GM12864 (cell line): ENCODE measurements at regions not wholly inside any gene's neighbourhood (a gene's known extent, or its start where the extent isn't known, plus 50 kb on each side); places are given as distances from the start of the nearest gene placed in this dataset.

Source experiments
- DNase-seq: peaks from one replicate; pipeline ENCODE4 v3.0.0-alpha.2; 2011; ENCODE audit warnings: low read depth
- H3K4me3 ChIP-seq: 2 replicates; pipeline ENCODE4 v1.5.1; 2011; ENCODE audit warnings: mild to moderate bottlenecking, low read depth, low read length, control low read depth
- TF ChIP-seq, protein P1 (sequence below): IDR thresholded peaks from 2 replicates; pipeline ENCODE4 v1.5.1; 2011; ENCODE audit warnings: low read depth, mild to moderate bottlenecking, moderate library complexity, low read length, control low read depth, inconsistent platforms; ENCODE audit errors: missing control alignments

DNA sequence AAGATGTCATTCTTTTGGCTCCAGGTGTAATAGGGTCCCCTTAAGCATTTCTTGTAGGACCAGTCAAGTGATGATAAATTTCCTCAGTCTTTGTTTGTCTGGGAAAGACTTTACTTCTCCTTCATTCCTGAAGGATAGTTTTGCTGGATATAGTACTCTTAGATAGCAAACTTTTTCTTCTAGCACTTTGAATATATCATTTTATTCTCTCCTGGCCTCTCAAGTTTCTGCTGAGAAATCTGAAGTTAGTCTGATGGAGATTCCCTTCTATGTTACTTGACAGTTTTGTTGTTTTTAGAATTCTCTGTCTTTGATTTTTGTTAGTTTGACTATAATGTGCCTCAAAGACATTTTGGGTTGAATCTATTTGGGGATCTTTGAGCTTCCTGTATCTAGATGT is 181.2 kb upstream of the HES1 start:
- TF ChIP-seq, protein P1, sequence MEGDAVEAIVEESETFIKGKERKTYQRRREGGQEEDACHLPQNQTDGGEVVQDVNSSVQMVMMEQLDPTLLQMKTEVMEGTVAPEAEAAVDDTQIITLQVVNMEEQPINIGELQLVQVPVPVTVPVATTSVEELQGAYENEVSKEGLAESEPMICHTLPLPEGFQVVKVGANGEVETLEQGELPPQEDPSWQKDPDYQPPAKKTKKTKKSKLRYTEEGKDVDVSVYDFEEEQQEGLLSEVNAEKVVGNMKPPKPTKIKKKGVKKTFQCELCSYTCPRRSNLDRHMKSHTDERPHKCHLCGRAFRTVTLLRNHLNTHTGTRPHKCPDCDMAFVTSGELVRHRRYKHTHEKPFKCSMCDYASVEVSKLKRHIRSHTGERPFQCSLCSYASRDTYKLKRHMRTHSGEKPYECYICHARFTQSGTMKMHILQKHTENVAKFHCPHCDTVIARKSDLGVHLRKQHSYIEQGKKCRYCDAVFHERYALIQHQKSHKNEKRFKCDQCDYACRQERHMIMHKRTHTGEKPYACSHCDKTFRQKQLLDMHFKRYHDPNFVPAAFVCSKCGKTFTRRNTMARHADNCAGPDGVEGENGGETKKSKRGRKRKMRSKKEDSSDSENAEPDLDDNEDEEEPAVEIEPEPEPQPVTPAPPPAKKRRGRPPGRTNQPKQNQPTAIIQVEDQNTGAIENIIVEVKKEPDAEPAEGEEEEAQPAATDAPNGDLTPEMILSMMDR: no peak
- no peak for DNase-seq
- H3K4me3 ChIP-seq: no peak overlapping the region

GRCh38 chr3:193955719-193956118 is 180.2 kb upstream of the HES1 start:
- DNase-seq: no peak
- TF ChIP-seq, protein P1: no peak
- H3K4me3 ChIP-seq: no peak overlapping the region

DNA sequence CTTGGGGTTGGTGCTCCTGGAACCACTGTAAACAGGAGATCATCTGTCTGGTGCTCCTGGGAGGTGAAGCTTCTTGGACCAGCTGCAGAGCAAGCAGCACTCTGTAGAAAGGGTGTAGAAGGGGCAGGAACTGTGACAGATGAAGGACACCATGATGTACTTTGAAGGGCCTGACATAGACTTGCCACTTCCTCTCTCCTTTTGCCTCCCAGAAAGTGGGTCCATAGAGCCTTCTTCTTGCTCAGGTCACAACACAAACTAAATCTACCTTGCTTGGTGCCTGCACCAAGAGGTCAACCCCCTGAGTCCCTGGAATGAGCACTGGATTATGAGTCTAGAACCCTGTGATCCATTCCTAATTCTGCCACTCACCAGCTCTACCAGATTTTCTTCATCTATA is 176.1 kb upstream of the HES1 start:
- no peak for DNase-seq
- TF ChIP-seq, protein P1: no peak

GRCh38 chr3:193960487-193961274 is 175.3 kb upstream of the HES1 start:
- TF ChIP-seq, protein P1: no peak
- H3K4me3 ChIP-seq: no peak overlapping the region
- DNase-seq: no peak

More for the DNA sequence above, 176.1 kb upstream of the HES1 start:
- no peak overlapping the region for H3K4me3 ChIP-seq

GRCh38 chr3:193962986-193963685 is 172.8 kb upstream of the HES1 start:
- TF ChIP-seq, protein P1: no peak
- DNase-seq: no peak

GRCh38 chr3:193963808-193964516 is 172.0 kb upstream of the HES1 start:
- TF ChIP-seq, protein P1: no peak
- DNase-seq: no peak
- H3K4me3 ChIP-seq: no peak overlapping the region

More at GRCh38 chr3:193962986-193963685, 172.8 kb upstream of the HES1 start:
- no peak overlapping the region for H3K4me3 ChIP-seq
